ENCODE measurements at regions not wholly inside any gene's neighbourhood (a gene's known extent, or its start where the extent isn't known, plus 50 kb on each side); places are given as distances from the start of the nearest gene placed in this dataset.

- no peak overlapping the region for H3K27ac ChIP-seq (ENCODE audit: insufficient read depth in 1 of 2, low read depth in 1 of 2, low read length in 2 of 2, poor library complexity in 1 of 2, severe bottlenecking in 2 of 2)
- H3K9me3 ChIP-seq (ENCODE audit: control extremely low read depth in 1 of 5, control insufficient read depth in 4 of 5, insufficient read depth in 2 of 5, low read depth in 1 of 5, low read length in 4 of 5) = peaks cover 0 to 24% (median 2%) of the 10 kb centered on the region in 5 experiments
- no peak for DNase-seq
- peaks cover 0 to 9% (median 4%) of the 10 kb centered on the region in 4 experiments for H3K4me1 ChIP-seq (ENCODE audit: control extremely low read depth in 1 of 4, control insufficient read depth in 4 of 4, insufficient read depth in 4 of 4, low read length in 3 of 4)
- H3K36me3 ChIP-seq (ENCODE audit: control insufficient read depth in 4 of 4, insufficient read depth in 4 of 4, low read length in 3 of 4) = no peaks in the 10 kb centered on the region
- no peaks in the 10 kb centered on the region for H3K27me3 ChIP-seq (replicated peaks in 2 of 5; ENCODE audit: control insufficient read depth in 4 of 5, insufficient read depth in 5 of 5, low read length in 4 of 5)
- CTCF ChIA-PET = no interaction called here
- WGBS (ENCODE audit: insufficient coverage) = 100% methylated on average over 2 of the region's 3 CpGs
- POLR2A ChIA-PET = no interaction called here
- no peak overlapping the region for H3K4me3 ChIP-seq (ENCODE audit: control insufficient read depth in 1 of 7, extremely low read depth in 1 of 7, insufficient read depth in 4 of 7, low read depth in 2 of 7, low read length in 6 of 7)
These were observed 57.3 kb upstream of the SPON1 start for GRCh38 chr11:13905137-13905781.

GRCh38 chr11:13907678-13908077, 54.8 kb upstream of the SPON1 start:
- CTCF ChIA-PET = no interaction called here

GRCh38 chr11:13908535-13908934, 54.0 kb upstream of the SPON1 start:
- ChIA-PET POLR2A (no interaction called here), CTCF (interaction anchor here (0.6 kb wide), 1 partner anchor 135 kb away, joined by 3 read pairs; no protein-coding TSS in a partner anchor)
- 100% methylated on average over 1 of the region's 4 CpGs for WGBS (ENCODE audit: insufficient coverage)
- no peak overlapping the region for H3K4me3 ChIP-seq (ENCODE audit: control insufficient read depth in 1 of 7, extremely low read depth in 1 of 7, insufficient read depth in 4 of 7, low read depth in 2 of 7, low read length in 6 of 7)
- H3K4me1 ChIP-seq (ENCODE audit: control extremely low read depth in 1 of 4, control insufficient read depth in 4 of 4, insufficient read depth in 4 of 4, low read length in 3 of 4) = no peaks in the 10 kb centered on the region
- H3K9me3 ChIP-seq (ENCODE audit: control extremely low read depth in 1 of 5, control insufficient read depth in 4 of 5, insufficient read depth in 2 of 5, low read depth in 1 of 5, low read length in 4 of 5) = peaks cover 0 to 29% (median 2%) of the 10 kb centered on the region in 5 experiments
- no peak for DNase-seq
- no peak overlapping the region for H3K27ac ChIP-seq (ENCODE audit: insufficient read depth in 1 of 2, low read depth in 1 of 2, low read length in 2 of 2, poor library complexity in 1 of 2, severe bottlenecking in 2 of 2)
- H3K27me3 ChIP-seq (replicated peaks in 2 of 5; ENCODE audit: control insufficient read depth in 4 of 5, insufficient read depth in 5 of 5, low read length in 4 of 5) = no peaks in the 10 kb centered on the region
- no peaks in the 10 kb centered on the region for H3K36me3 ChIP-seq (ENCODE audit: control insufficient read depth in 4 of 4, insufficient read depth in 4 of 4, low read length in 3 of 4)

More at GRCh38 chr11:13907678-13908077, 54.8 kb upstream of the SPON1 start:
- peak in 1 of 3 donors; percentile 18 for DNase-seq
- Histone ChIP-seq H3K4me1 (ENCODE audit: control extremely low read depth in 1 of 4, control insufficient read depth in 4 of 4, insufficient read depth in 4 of 4, low read length in 3 of 4) (peaks cover 0 to 3% (median 0%) of the 10 kb centered on the region in 4 experiments), H3K36me3 (ENCODE audit: control insufficient read depth in 4 of 4, insufficient read depth in 4 of 4, low read length in 3 of 4) (no peaks in the 10 kb centered on the region), H3K9me3 (ENCODE audit: control extremely low read depth in 1 of 5, control insufficient read depth in 4 of 5, insufficient read depth in 2 of 5, low read depth in 1 of 5, low read length in 4 of 5) (peaks cover 0 to 29% (median 2%) of the 10 kb centered on the region in 5 experiments), H3K4me3 (ENCODE audit: control insufficient read depth in 1 of 7, extremely low read depth in 1 of 7, insufficient read depth in 4 of 7, low read depth in 2 of 7, low read length in 6 of 7) (no peak overlapping the region), H3K27me3 (replicated peaks in 2 of 5; ENCODE audit: control insufficient read depth in 4 of 5, insufficient read depth in 5 of 5, low read length in 4 of 5) (no peaks in the 10 kb centered on the region), H3K27ac (ENCODE audit: insufficient read depth in 1 of 2, low read depth in 1 of 2, low read length in 2 of 2, poor library complexity in 1 of 2, severe bottlenecking in 2 of 2) (no peak overlapping the region)
- WGBS (ENCODE audit: insufficient coverage) = 73% methylated on average over 3 of the region's 4 CpGs
- POLR2A ChIA-PET = no interaction called here
